GM12872 (cell line): ENCODE measurements at regions not wholly inside any gene's neighbourhood (a gene's known extent, or its start where the extent isn't known, plus 50 kb on each side); places are given as distances from the start of the nearest gene placed in this dataset.

Source experiments
- TF ChIP-seq, protein P1 (sequence below): IDR thresholded peaks from 3 replicates; pipeline ENCODE4 v1.5.1; 2011; ENCODE audit warnings: low read depth, mild to moderate bottlenecking, low read length, moderate library complexity; ENCODE audit not compliant: insufficient read depth

DNA sequence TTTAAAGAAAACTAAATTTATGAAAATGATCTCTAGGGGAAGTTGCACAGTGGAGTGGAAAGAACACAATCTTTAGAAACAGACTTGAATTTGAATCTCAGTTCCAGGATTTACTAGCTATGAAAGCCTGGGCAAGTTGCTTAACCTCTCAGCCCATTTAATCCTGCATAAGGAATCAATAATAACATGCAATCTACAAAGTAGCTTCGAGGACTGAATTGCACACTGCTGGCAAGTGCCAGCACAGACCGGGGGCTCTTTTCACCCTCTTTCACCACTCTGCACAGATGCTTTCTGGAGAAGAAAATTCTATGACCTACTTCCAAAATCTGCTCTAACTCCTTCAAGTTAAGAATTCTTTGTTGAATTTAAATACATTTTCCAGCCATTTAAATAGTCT lies 63.4 kb upstream of the ANK3 start:
- TF ChIP-seq, protein P1, sequence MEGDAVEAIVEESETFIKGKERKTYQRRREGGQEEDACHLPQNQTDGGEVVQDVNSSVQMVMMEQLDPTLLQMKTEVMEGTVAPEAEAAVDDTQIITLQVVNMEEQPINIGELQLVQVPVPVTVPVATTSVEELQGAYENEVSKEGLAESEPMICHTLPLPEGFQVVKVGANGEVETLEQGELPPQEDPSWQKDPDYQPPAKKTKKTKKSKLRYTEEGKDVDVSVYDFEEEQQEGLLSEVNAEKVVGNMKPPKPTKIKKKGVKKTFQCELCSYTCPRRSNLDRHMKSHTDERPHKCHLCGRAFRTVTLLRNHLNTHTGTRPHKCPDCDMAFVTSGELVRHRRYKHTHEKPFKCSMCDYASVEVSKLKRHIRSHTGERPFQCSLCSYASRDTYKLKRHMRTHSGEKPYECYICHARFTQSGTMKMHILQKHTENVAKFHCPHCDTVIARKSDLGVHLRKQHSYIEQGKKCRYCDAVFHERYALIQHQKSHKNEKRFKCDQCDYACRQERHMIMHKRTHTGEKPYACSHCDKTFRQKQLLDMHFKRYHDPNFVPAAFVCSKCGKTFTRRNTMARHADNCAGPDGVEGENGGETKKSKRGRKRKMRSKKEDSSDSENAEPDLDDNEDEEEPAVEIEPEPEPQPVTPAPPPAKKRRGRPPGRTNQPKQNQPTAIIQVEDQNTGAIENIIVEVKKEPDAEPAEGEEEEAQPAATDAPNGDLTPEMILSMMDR: no peak

DNA sequence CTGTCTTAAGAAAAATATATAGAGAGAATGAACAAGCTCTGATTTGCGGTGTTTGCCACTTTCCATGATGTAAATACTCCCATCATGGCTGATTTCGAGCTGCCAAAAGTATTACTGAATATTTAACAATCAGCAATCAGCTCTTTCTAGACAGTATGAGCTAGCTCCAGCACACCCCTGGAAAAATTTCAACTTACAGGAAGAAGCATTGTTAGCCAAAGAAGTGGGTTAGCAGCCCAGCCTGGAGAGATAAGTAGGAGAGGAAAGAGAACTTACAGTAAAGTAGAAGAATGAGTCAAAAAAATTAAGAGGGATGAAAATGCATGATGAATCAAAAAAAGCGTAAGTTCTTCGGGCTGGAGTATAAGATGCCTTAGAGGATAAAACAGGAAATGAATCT lies 60.6 kb upstream of the ANK3 start:
- TF ChIP-seq, protein P1: no peak

DNA sequence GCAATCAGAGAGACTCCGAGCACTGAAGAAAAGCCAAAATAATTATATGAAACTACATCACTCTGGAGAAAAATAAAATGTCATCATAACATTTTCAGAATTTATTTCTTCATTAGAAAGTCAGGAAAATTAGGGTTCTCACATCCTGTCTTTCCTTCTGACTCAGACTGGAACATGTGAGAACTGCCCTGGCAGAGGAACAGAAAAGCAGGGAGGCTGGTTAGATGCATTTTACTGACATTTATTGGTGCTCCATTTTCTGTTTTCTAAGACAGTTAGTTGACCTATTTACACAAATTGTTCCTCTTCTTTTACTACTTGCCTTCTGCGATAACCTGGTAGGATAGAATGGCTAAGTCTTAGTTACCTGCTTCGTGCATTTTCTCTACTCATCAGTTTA lies 58.6 kb upstream of the ANK3 start:
- TF ChIP-seq, protein P1: no peak

DNA sequence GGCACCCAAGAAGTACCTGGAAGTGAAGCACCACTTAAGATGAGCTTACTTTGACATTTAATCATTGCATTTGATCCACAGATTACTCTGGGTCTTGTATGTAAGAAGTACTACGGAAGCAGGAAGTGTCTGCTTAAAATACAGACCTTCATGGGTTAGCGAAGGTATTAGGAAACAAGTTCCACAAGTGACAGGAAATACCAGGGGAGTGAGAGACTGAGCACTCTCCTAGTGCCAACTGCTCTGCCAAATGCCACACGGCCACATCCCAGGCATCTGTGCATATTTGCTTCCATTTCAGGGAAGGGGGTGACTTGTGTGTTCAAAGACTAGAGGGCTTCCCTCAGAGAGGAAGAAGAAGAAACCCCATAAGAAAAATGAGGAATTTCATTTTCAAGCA lies 57.2 kb upstream of the ANK3 start:
- TF ChIP-seq, protein P1: no peak

DNA sequence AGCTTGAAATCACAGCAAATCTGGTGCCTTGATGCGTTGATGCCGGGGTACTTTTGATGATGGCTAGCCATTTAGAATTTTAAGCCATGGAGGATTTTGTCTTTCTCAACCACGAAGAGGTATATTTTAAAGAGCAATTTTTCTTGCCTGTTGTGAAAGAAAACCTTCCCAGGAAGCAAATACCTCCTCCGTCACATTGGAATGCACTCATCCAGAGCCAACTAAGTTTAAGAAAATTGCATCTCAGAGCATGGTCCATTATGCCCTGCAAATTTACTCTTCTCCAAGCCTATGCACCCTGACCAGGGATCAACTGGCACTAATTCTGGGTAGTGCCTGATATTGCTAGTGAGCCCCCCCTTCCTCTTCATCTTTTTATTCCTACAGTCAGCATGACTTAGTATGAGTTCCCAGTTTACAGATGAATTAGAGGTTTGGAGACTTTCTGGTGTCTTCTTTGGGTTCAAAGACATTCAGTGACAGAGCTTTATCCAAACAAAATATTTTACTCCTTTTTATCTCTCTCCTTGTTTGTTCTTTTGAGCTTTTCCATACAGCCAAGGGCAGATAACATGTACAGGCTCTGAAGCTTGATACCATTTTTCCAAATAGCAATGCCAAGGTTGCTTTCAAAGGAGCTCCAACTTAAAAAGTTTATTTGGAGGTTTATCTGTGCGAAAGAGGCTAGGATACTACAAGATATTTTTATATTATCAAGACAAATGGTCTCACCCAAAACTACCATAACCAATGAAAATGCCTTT lies 56.6 kb upstream of the ANK3 start:
- TF ChIP-seq, protein P1: no peak

DNA sequence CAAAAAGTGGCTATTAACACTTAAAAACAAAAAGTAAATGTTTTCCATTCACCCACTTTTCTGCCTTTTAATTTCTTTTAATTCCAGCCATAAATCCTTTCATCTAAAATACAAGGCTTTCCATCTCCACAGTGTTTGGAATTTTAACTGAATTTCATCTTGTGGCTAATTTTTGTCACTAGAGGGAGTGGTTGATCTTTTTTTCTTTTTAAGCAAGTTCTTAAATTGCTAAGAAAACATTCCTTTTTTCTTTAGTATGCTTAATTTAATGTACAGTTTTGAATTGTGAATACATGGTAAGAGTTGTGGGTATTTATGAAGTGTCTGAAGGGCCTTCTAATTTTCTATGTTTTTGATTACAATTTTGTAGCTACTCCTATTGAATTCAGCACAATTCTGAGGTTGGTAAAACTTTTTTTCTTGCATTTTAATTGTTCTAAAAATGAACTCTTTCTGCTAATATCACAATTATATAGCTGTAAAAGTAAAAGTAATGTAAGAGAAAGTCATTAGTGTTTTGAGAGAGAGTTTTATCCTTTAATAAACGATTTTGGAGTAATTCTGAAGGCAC lies 54.9 kb upstream of the ANK3 start:
- TF ChIP-seq, protein P1: no peak; the same call in 2 of the 3 replicates

DNA sequence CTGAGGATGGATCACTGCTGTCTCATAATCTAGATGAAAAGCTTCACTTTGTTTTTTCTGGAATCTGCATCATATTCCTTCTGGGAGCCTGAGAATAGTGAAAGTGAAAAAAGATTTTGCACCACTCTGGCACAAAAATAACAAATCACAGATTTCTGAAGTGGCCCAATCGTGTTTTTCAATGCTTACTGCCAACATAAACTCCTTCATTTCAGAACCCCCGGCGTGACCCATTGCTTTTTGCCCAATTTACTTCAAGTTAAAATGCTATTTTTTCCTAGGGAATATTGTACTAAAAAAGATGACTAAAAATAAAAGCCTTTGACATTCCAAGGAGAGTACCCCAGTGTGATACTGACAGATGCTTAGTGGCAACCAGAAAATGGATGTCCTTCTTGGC lies 53.7 kb upstream of the ANK3 start:
- TF ChIP-seq, protein P1: no peak
